Gastrocnemius medialis (tissue), 4 donors: ENCODE measurements at regions not wholly inside any gene's neighbourhood (a gene's known extent, or its start where the extent isn't known, plus 50 kb on each side); places are given as distances from the start of the nearest gene placed in this dataset.

Experiments
- CTCF ChIP-seq, 5 experiments: fragments of 450-650 bp in 3 of 5; fragments of 200-600 bp in 2 of 5; sonication (generic) in 2 of 5; IDR thresholded peaks in 4 of 5; conservative IDR thresholded peaks in 1 of 5; 1 replicate in 4 of 5; 2 replicates in 1 of 5; pipeline ENCODE4 v1.5.1; 2016 to 2019; ENCODE audit warnings: antibody characterized with exemption in 5 of 5, mild to moderate bottlenecking in 3 of 5, moderate library complexity in 3 of 5
- POLR2A ChIP-seq, 2 donors: fragments of 450-650 bp; IDR thresholded peaks; one replicate each; pipeline ENCODE4 v1.6.1; 2017; ENCODE audit warnings: antibody characterized with exemption in 2 of 2, mild to moderate bottlenecking in 2 of 2, moderate library complexity in 2 of 2

- no peak for TF ChIP-seq CTCF (IDR thresholded peaks at IDR 0.05 in 4 of 5, conservative IDR thresholded peaks at IDR 0.05 in 1 of 5)
- no peak for TF ChIP-seq POLR2A (IDR thresholded peaks at IDR 0.05)
Measured at GRCh38 chr11:69376155-69377028, 82.4 kb downstream of the MYEOV start.
